Spleen (tissue), 7 donors: ENCODE measurements at regions not wholly inside any gene's neighbourhood (a gene's known extent, or its start where the extent isn't known, plus 50 kb on each side); places are given as distances from the start of the nearest gene placed in this dataset.

Source experiments
- POLR2A ChIP-seq, 3 donors: fragments of 450-650 bp; IDR thresholded peaks; one replicate each; pipeline ENCODE4 v1.5.1; 2017; ENCODE audit warnings: antibody characterized with exemption in 3 of 3, mild to moderate bottlenecking in 1 of 3
- TF ChIP-seq, protein P1 (sequence below), 11 experiments: fragments of 200-600 bp in 7 of 11; fragments of 450-650 bp in 4 of 11; sonication (generic) in 4 of 11; IDR thresholded peaks in 8 of 11; conservative IDR thresholded peaks in 3 of 11; 1 replicate in 7 of 11; 2 replicates in 4 of 11; pipeline versions ENCODE4 v1.4.0 to v1.8.0; 2016 to 2021; ENCODE audit warnings: antibody characterized with exemption in 11 of 11, inconsistent platforms in 4 of 11, mild to moderate bottlenecking in 1 of 11
- donor health status: DM: no; HTN: no; CAD: no; lungs with moderate emphysema.
- donor health status: DM: no; HTN: no; CAD: no.
- donor health status: DM: no; HTN: no; CAD: no.

DNA sequence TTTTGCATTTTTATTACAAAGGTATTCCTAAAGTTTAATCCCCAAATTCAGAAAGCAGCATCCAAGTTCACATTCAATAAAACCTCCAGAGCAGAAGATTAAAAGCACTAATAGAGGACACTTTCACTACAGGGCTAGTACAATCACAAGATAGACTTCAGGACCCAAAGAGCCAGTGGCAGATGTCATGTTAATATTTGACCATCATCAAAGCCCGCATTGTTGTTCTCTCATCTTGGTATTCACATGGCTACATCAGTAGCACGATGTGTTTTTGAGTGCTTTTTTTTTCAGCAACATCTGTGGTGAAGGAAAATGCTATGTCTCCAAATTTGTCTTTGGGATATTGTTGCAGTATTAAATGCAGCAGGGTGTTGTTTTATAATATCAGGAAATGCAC lies 134.3 kb downstream of the ARL4A start:
- TF ChIP-seq, protein P1, sequence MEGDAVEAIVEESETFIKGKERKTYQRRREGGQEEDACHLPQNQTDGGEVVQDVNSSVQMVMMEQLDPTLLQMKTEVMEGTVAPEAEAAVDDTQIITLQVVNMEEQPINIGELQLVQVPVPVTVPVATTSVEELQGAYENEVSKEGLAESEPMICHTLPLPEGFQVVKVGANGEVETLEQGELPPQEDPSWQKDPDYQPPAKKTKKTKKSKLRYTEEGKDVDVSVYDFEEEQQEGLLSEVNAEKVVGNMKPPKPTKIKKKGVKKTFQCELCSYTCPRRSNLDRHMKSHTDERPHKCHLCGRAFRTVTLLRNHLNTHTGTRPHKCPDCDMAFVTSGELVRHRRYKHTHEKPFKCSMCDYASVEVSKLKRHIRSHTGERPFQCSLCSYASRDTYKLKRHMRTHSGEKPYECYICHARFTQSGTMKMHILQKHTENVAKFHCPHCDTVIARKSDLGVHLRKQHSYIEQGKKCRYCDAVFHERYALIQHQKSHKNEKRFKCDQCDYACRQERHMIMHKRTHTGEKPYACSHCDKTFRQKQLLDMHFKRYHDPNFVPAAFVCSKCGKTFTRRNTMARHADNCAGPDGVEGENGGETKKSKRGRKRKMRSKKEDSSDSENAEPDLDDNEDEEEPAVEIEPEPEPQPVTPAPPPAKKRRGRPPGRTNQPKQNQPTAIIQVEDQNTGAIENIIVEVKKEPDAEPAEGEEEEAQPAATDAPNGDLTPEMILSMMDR (IDR thresholded peaks at IDR 0.05 in 8 of 11, conservative IDR thresholded peaks at IDR 0.05 in 3 of 11) = no peak
- TF ChIP-seq POLR2A (IDR thresholded peaks at IDR 0.05) = no peak
